Nephron progenitor cell (in vitro differentiated cells): ENCODE measurements at regions not wholly inside any gene's neighbourhood (a gene's known extent, or its start where the extent isn't known, plus 50 kb on each side); places are given as distances from the start of the nearest gene placed in this dataset.

Source experiments
- DNase-seq: peaks from one replicate; pipeline ENCODE4 v3.0.0; 2021
- H3K27ac Mint-ChIP-seq: 2 replicates; pipeline ENCODE4 v1.8.0; 2021; ENCODE audit warnings: mild to moderate bottlenecking, moderate library complexity, mixed read lengths
- H3K27me3 Mint-ChIP-seq: 2 replicates; pipeline ENCODE4 v1.8.0; 2021; ENCODE audit warnings: mild to moderate bottlenecking, low read depth, mixed read lengths; ENCODE audit not compliant: poor library complexity
- H3K36me3 Mint-ChIP-seq: 2 replicates; pipeline ENCODE4 v1.8.0; 2021; ENCODE audit warnings: low read depth, mixed read lengths
- H3K4me1 Mint-ChIP-seq: 2 replicates; pipeline ENCODE4 v1.8.0; 2021; ENCODE audit warnings: mixed read lengths
- H3K4me3 Mint-ChIP-seq: 2 replicates; pipeline ENCODE4 v1.8.0; 2021; ENCODE audit warnings: mild to moderate bottlenecking, moderate library complexity, mixed read lengths
- H3K9me3 Mint-ChIP-seq: 2 replicates; pipeline ENCODE4 v1.8.0; 2021; ENCODE audit warnings: mild to moderate bottlenecking, moderate library complexity, mixed read lengths
- CTCF ChIP-seq: fragments of 200-600 bp; sonication (generic); IDR thresholded peaks from 2 replicates; pipeline ENCODE4 v1.5.0; 2021; ENCODE audit warnings: antibody characterized with exemption

GRCh38 chr6:82484001-82484400, 120.4 kb downstream of the TPBG start:
- no peaks in the 10 kb centered on the region for H3K4me1 Mint-ChIP-seq
- DNase-seq = no peak
- H3K27me3 Mint-ChIP-seq = peaks cover 3% of the 10 kb centered on the region
- no peaks in the 10 kb centered on the region for H3K36me3 Mint-ChIP-seq
- no peak overlapping the region for H3K27ac Mint-ChIP-seq
- no peak for TF ChIP-seq CTCF
- no peak overlapping the region for H3K4me3 Mint-ChIP-seq
- H3K9me3 Mint-ChIP-seq = peaks cover 50% of the 10 kb centered on the region

GRCh38 chr6:82484737-82485626, 121.4 kb downstream of the TPBG start:
- Mint-ChIP-seq H3K27me3 (peaks cover 3% of the 10 kb centered on the region), H3K4me3 (no peak overlapping the region), H3K9me3 (peaks cover 56% of the 10 kb centered on the region), H3K36me3 (no peaks in the 10 kb centered on the region), H3K27ac (no peak overlapping the region), H3K4me1 (no peaks in the 10 kb centered on the region)
- TF ChIP-seq CTCF = no peak
- no peak for DNase-seq

GRCh38 chr6:82487895-82488294, 124.3 kb downstream of the TPBG start:
- H3K27ac Mint-ChIP-seq = no peak overlapping the region

GRCh38 chr6:82488403-82488802, 124.8 kb downstream of the TPBG start:
- no peak for TF ChIP-seq CTCF
- H3K27ac Mint-ChIP-seq = no peak overlapping the region
- peaks cover 3% of the 10 kb centered on the region for H3K27me3 Mint-ChIP-seq
- H3K36me3 Mint-ChIP-seq = no peaks in the 10 kb centered on the region
- no peak for DNase-seq
- no peaks in the 10 kb centered on the region for H3K4me1 Mint-ChIP-seq
- H3K4me3 Mint-ChIP-seq = no peak overlapping the region
- H3K9me3 Mint-ChIP-seq = peaks cover 54% of the 10 kb centered on the region

More at GRCh38 chr6:82487895-82488294, 124.3 kb downstream of the TPBG start:
- Mint-ChIP-seq H3K27me3 (peaks cover 3% of the 10 kb centered on the region), H3K36me3 (no peaks in the 10 kb centered on the region), H3K4me3 (no peak overlapping the region), H3K9me3 (peaks cover 57% of the 10 kb centered on the region), H3K4me1 (no peaks in the 10 kb centered on the region)
- no peak for TF ChIP-seq CTCF
- DNase-seq = no peak

- no peak for DNase-seq
- no peak overlapping the region for H3K27ac Mint-ChIP-seq
- H3K9me3 Mint-ChIP-seq = peaks cover 24% of the 10 kb centered on the region
- no peaks in the 10 kb centered on the region for H3K27me3 Mint-ChIP-seq
- no peaks in the 10 kb centered on the region for H3K4me1 Mint-ChIP-seq
- no peak for TF ChIP-seq CTCF
- H3K4me3 Mint-ChIP-seq = no peak overlapping the region
- no peaks in the 10 kb centered on the region for H3K36me3 Mint-ChIP-seq
Observed at GRCh38 chr6:82492134-82492533, 128.5 kb downstream of the TPBG start.

- Mint-ChIP-seq H3K9me3 (peaks cover 17% of the 10 kb centered on the region), H3K27me3 (no peaks in the 10 kb centered on the region), H3K4me1 (no peaks in the 10 kb centered on the region), H3K4me3 (no peak overlapping the region), H3K27ac (no peak overlapping the region), H3K36me3 (no peaks in the 10 kb centered on the region)
- no peak for TF ChIP-seq CTCF
- no peak for DNase-seq
Observed at GRCh38 chr6:82493467-82493866, 129.8 kb downstream of the TPBG start.
